PFSK-1 (cell line): ENCODE measurements at regions not wholly inside any gene's neighbourhood (a gene's known extent, or its start where the extent isn't known, plus 50 kb on each side); places are given as distances from the start of the nearest gene placed in this dataset.

Experiments
- FOXP2 ChIP-seq: optimal IDR thresholded peaks from 2 replicates; pipeline ENCODE3; 2011; ENCODE audit warnings: borderline replicate concordance, control low read depth, inconsistent platforms; ENCODE audit not compliant: insufficient read depth; ENCODE audit errors: extremely low read length, extremely low read depth
- POLR2AphosphoS5 ChIP-seq: IDR thresholded peaks from 2 replicates; pipeline ENCODE4 v1.6.1; 2012; ENCODE audit warnings: low read depth, mild to moderate bottlenecking, control low read depth, low read length, moderate library complexity
- REST ChIP-seq, 2 experiments: IDR thresholded peaks; 2 replicates each; pipeline versions ENCODE4 v1.6.1 to v1.8.0; 2011 to 2012; ENCODE audit warnings: low read depth in 2 of 2, low read length in 2 of 2, control low read depth in 1 of 2, inconsistent platforms in 1 of 2, mild to moderate bottlenecking in 1 of 2, moderate library complexity in 1 of 2; ENCODE audit not compliant: insufficient read depth in 1 of 2
- SIN3A ChIP-seq: IDR thresholded peaks from 2 replicates; pipeline ENCODE4 v1.6.1; 2012; ENCODE audit warnings: mild to moderate bottlenecking, low read length, moderate library complexity, borderline replicate concordance; ENCODE audit not compliant: insufficient read depth
- TAF1 ChIP-seq: IDR thresholded peaks from 2 replicates; pipeline ENCODE4 v1.6.1; 2012; ENCODE audit warnings: low read length, control low read depth, borderline replicate concordance; ENCODE audit not compliant: insufficient read depth

- TF ChIP-seq TAF1 (no peak), POLR2AphosphoS5 (no peak), REST (IDR thresholded peaks at IDR 0.05; ENCODE audit: insufficient read depth in 1 of 2, low read depth in 2 of 2, low read length in 2 of 2) (no peak), FOXP2 (no peak), SIN3A (no peak)
Observed at GRCh38 chr15:79677241-79677640, 219.6 kb downstream of the MTHFS start.

- no peak for TF ChIP-seq TAF1
- TF ChIP-seq FOXP2, result no peak
- no peak for TF ChIP-seq SIN3A
- TF ChIP-seq REST (IDR thresholded peaks at IDR 0.05; ENCODE audit: insufficient read depth in 1 of 2, low read depth in 2 of 2, low read length in 2 of 2), result no peak
- no peak for TF ChIP-seq POLR2AphosphoS5
Observed at GRCh38 chr15:79678032-79678701, 218.6 kb downstream of the MTHFS start.

- no peak for TF ChIP-seq REST (IDR thresholded peaks at IDR 0.05; ENCODE audit: insufficient read depth in 1 of 2, low read depth in 2 of 2, low read length in 2 of 2)
- no peak for TF ChIP-seq SIN3A
- TF ChIP-seq FOXP2, result no peak
- no peak for TF ChIP-seq TAF1
- TF ChIP-seq POLR2AphosphoS5, result no peak
Observed at GRCh38 chr15:79680720-79681119, 216.1 kb downstream of the MTHFS start.

GRCh38 chr15:79682285-79682684 lies 214.5 kb downstream of the MTHFS start:
- TF ChIP-seq TAF1 (no peak), POLR2AphosphoS5 (no peak), REST (IDR thresholded peaks at IDR 0.05; ENCODE audit: insufficient read depth in 1 of 2, low read depth in 2 of 2, low read length in 2 of 2) (peak in 1 of 2 experiments; percentile 34; a peak in 1 of 4 replicates), FOXP2 (no peak), SIN3A (no peak)

GRCh38 chr15:79682851-79683288 lies 213.9 kb downstream of the MTHFS start:
- TF ChIP-seq SIN3A (no peak), FOXP2 (no peak), TAF1 (no peak), POLR2AphosphoS5 (no peak), REST (IDR thresholded peaks at IDR 0.05; ENCODE audit: insufficient read depth in 1 of 2, low read depth in 2 of 2, low read length in 2 of 2) (no peak)
